ENCODE measurements at regions not wholly inside any gene's neighbourhood (a gene's known extent, or its start where the extent isn't known, plus 50 kb on each side); places are given as distances from the start of the nearest gene placed in this dataset.

GRCh38 chr1:60864722-60865121 lies 217.6 kb upstream of the NFIA start:
- Histone ChIP-seq H3K27ac (no peak overlapping the region), H3K27me3 (peaks cover 16 to 23% of the 10 kb centered on the region in 2 donors), H3K4me3 (no peak overlapping the region), H3K9me3 (no peaks in the 10 kb centered on the region), H3K36me3 (no peaks in the 10 kb centered on the region), H3K4me1 (peaks cover 0 to 3% of the 10 kb centered on the region in 2 donors)
- no peak for ATAC-seq
- no peak for TF ChIP-seq CTCF (IDR thresholded peaks at IDR 0.05)
- DNase-seq = no peak
- intact Hi-C loops (cut with DNase I) = no loop called here

- no peak for TF ChIP-seq CTCF (IDR thresholded peaks at IDR 0.05)
- no peak overlapping the region for H3K27ac ChIP-seq
- no peaks in the 10 kb centered on the region for H3K36me3 ChIP-seq
- peaks cover 0 to 3% of the 10 kb centered on the region in 2 donors for H3K4me1 ChIP-seq
- intact Hi-C loops (cut with DNase I) = no loop called here
- no peak for DNase-seq
- no peak overlapping the region for H3K4me3 ChIP-seq
- H3K9me3 ChIP-seq = no peaks in the 10 kb centered on the region
- peaks cover 11 to 20% of the 10 kb centered on the region in 2 donors for H3K27me3 ChIP-seq
- no peak for ATAC-seq
Measured at GRCh38 chr1:60863131-60863530, 219.2 kb upstream of the NFIA start.

- H3K27ac ChIP-seq = no peak overlapping the region
- no peaks in the 10 kb centered on the region for H3K4me1 ChIP-seq
- intact Hi-C loops (cut with DNase I) = no loop called here
- TF ChIP-seq CTCF (IDR thresholded peaks at IDR 0.05) = no peak
- H3K27me3 ChIP-seq = peaks cover 8 to 15% of the 10 kb centered on the region in 2 donors
- H3K36me3 ChIP-seq = no peaks in the 10 kb centered on the region
- H3K9me3 ChIP-seq = no peaks in the 10 kb centered on the region
- ATAC-seq (no peak), DNase-seq (no peak)
- H3K4me3 ChIP-seq = no peak overlapping the region
Measured at GRCh38 chr1:60861961-60862567, 220.3 kb upstream of the NFIA start.

GRCh38 chr1:60859111-60859510 lies 223.2 kb upstream of the NFIA start:
- Histone ChIP-seq H3K4me1 (no peaks in the 10 kb centered on the region), H3K9me3 (no peaks in the 10 kb centered on the region), H3K27ac (no peak overlapping the region), H3K27me3 (no peaks in the 10 kb centered on the region), H3K36me3 (no peaks in the 10 kb centered on the region), H3K4me3 (no peak overlapping the region)
- no peak for TF ChIP-seq CTCF (IDR thresholded peaks at IDR 0.05)
- ATAC-seq (no peak), DNase-seq (no peak)
- intact Hi-C loops (cut with DNase I) = no loop called here

- no peak for DNase-seq
- H3K4me3 ChIP-seq = no peak overlapping the region
- intact Hi-C loops (cut with DNase I) = no loop called here
- no peak overlapping the region for H3K27ac ChIP-seq
- TF ChIP-seq CTCF (IDR thresholded peaks at IDR 0.05) = no peak
- H3K4me1 ChIP-seq = no peaks in the 10 kb centered on the region
- H3K27me3 ChIP-seq = no peaks in the 10 kb centered on the region
- no peaks in the 10 kb centered on the region for H3K36me3 ChIP-seq
- no peak for ATAC-seq
- H3K9me3 ChIP-seq = no peaks in the 10 kb centered on the region
Measured at GRCh38 chr1:60857851-60858250, 224.5 kb upstream of the NFIA start.

Data from left lung (tissue), 4 donors.